WTC11 (cell line): ENCODE measurements at regions not wholly inside any gene's neighbourhood (a gene's known extent, or its start where the extent isn't known, plus 50 kb on each side); places are given as distances from the start of the nearest gene placed in this dataset.

ENCODE experiments used
- ATAC-seq: fragments of 200-7000 bp; cut with Tn5 transposase; 2 replicates; pipeline ENCODE4 v1.10.0; 2021; ENCODE audit warnings: mild to moderate bottlenecking, moderate library complexity
- CTCF ChIA-PET: fragments of 300-600 bp; sonication (Branson Sonifier 250); formaldehyde crosslinking; loops from one replicate; lab custom pipeline; 2021; ENCODE audit warnings: antibody characterized with exemption; lab: Charles Lee
- POLR2A ChIA-PET: fragments of 350-600 bp; sonication (Branson Sonifier 250); formaldehyde crosslinking; loops from one replicate; lab custom pipeline; 2021; ENCODE audit warnings: antibody characterized with exemption; lab: Charles Lee
- DNase-seq: peaks from one replicate; pipeline ENCODE4 v3.0.0; 2021; ENCODE audit warnings: low spot score
- H3K27ac Mint-ChIP-seq: 2 replicates; pipeline ENCODE4 v1.8.0; 2021; ENCODE audit warnings: mixed read lengths
- H3K27me3 Mint-ChIP-seq: 2 replicates; pipeline ENCODE4 v1.8.0; 2021; ENCODE audit warnings: low read depth, mild to moderate bottlenecking, moderate library complexity, mixed read lengths
- H3K36me3 Mint-ChIP-seq: 2 replicates; pipeline ENCODE4 v1.8.0; 2021; ENCODE audit warnings: mixed read lengths
- H3K4me1 Mint-ChIP-seq: 2 replicates; pipeline ENCODE4 v1.8.0; 2022; ENCODE audit warnings: mixed read lengths
- H3K4me3 Mint-ChIP-seq: 2 replicates; pipeline ENCODE4 v1.8.0; 2021; ENCODE audit warnings: mild to moderate bottlenecking, moderate library complexity, mixed read lengths
- H3K9me3 Mint-ChIP-seq: 2 replicates; pipeline ENCODE4 v1.8.0; 2021; ENCODE audit warnings: mixed read lengths
- ATF1 ChIP-seq: sonication (generic); formaldehyde crosslinking; IDR thresholded peaks from 2 replicates; pipeline ENCODE4 v1.8.1; 2023; ENCODE audit warnings: mild to moderate bottlenecking, moderate library complexity, missing genetic modification reagents
- CREB1 ChIP-seq: sonication (generic); formaldehyde crosslinking; IDR thresholded peaks from 2 replicates; pipeline ENCODE4 v1.8.0; 2023; ENCODE audit warnings: mild to moderate bottlenecking, missing genetic modification reagents
- CREM ChIP-seq: sonication (generic); formaldehyde crosslinking; IDR thresholded peaks from 2 replicates; pipeline ENCODE4 v1.8.1; 2022; ENCODE audit warnings: mild to moderate bottlenecking, missing genetic modification reagents, moderate library complexity
- ERG ChIP-seq: fragments of 250-450 bp; sonication (Bioruptor Pico); IDR thresholded peaks from 2 replicates; pipeline ENCODE4 v1.8.0; 2021; ENCODE audit warnings: mild to moderate bottlenecking
- ESRRA ChIP-seq: sonication (generic); formaldehyde crosslinking; IDR thresholded peaks from 2 replicates; pipeline ENCODE4 v1.8.1; 2022; ENCODE audit warnings: mild to moderate bottlenecking, missing genetic modification reagents, borderline replicate concordance
- FOXK1 ChIP-seq: sonication (generic); formaldehyde crosslinking; IDR thresholded peaks from 2 replicates; pipeline ENCODE4 v1.8.0; 2022; ENCODE audit warnings: mild to moderate bottlenecking, moderate library complexity, missing genetic modification reagents
- GRHL2 ChIP-seq: fragments of 250-450 bp; sonication (Bioruptor Pico); IDR thresholded peaks from 2 replicates; pipeline ENCODE4 v1.8.0; 2022; ENCODE audit warnings: mild to moderate bottlenecking, moderate library complexity; ENCODE audit not compliant: insufficient replicate concordance, severe bottlenecking
- HMGXB4 ChIP-seq: sonication (generic); formaldehyde crosslinking; IDR thresholded peaks from 2 replicates; pipeline ENCODE4 v1.8.1; 2023; ENCODE audit warnings: mild to moderate bottlenecking, moderate library complexity, missing genetic modification reagents
- IRF1 ChIP-seq: sonication (generic); formaldehyde crosslinking; IDR thresholded peaks from 2 replicates; pipeline ENCODE4 v1.8.0; 2023; ENCODE audit warnings: missing genetic modification reagents
- IRF2 ChIP-seq: sonication (generic); formaldehyde crosslinking; IDR thresholded peaks from 2 replicates; pipeline ENCODE4 v1.8.0; 2022; ENCODE audit warnings: low read depth, missing genetic modification reagents, borderline replicate concordance
- MXD4 ChIP-seq: fragments of 250-450 bp; sonication (Bioruptor Pico); IDR thresholded peaks from 2 replicates; pipeline ENCODE4 v1.8.0; 2021; ENCODE audit warnings: mild to moderate bottlenecking, moderate library complexity, borderline replicate concordance
- OVOL2 ChIP-seq: fragments of 250-450 bp; sonication (Bioruptor Pico); IDR thresholded peaks from 2 replicates; pipeline ENCODE4 v1.9.0; 2021; ENCODE audit warnings: mild to moderate bottlenecking, borderline replicate concordance
- PRDM15 ChIP-seq: sonication (generic); formaldehyde crosslinking; IDR thresholded peaks from 2 replicates; pipeline ENCODE4 v1.8.0; 2022; ENCODE audit warnings: missing genetic modification reagents
- RORB ChIP-seq: fragments of 250-450 bp; sonication (Bioruptor Pico); IDR thresholded peaks from 2 replicates; pipeline ENCODE4 v1.9.0; 2021; ENCODE audit warnings: mild to moderate bottlenecking
- SMAD3 ChIP-seq: sonication (generic); formaldehyde crosslinking; IDR thresholded peaks from 2 replicates; pipeline ENCODE4 v1.8.0; 2022; ENCODE audit warnings: missing genetic modification reagents, mild to moderate bottlenecking, borderline replicate concordance
- ZMAT4 ChIP-seq: fragments of 250-450 bp; sonication (Bioruptor Pico); IDR thresholded peaks from 2 replicates; pipeline ENCODE4 v1.9.0; 2021; ENCODE audit warnings: mild to moderate bottlenecking
- ZNF121 ChIP-seq: sonication (generic); formaldehyde crosslinking; IDR thresholded peaks from 2 replicates; pipeline ENCODE4 v1.8.0; 2023; ENCODE audit warnings: missing genetic modification reagents
- ZNF138 ChIP-seq: sonication (generic); formaldehyde crosslinking; conservative IDR thresholded peaks from 2 replicates; pipeline ENCODE4 v1.8.1; 2022; ENCODE audit warnings: mild to moderate bottlenecking, moderate library complexity, missing genetic modification reagents
- ZNF232 ChIP-seq: sonication (generic); formaldehyde crosslinking; IDR thresholded peaks from 2 replicates; pipeline ENCODE4 v1.8.0; 2022; ENCODE audit warnings: mild to moderate bottlenecking, missing genetic modification reagents
- ZNF317 ChIP-seq: sonication (generic); formaldehyde crosslinking; IDR thresholded peaks from 2 replicates; pipeline ENCODE4 v1.8.1; 2023; ENCODE audit warnings: low read depth, mild to moderate bottlenecking, moderate library complexity, missing genetic modification reagents, borderline replicate concordance

- TF ChIP-seq ERG (no peak), OVOL2 (CRISPR knock-in tag) (no peak), ZNF138 (no peak), ZNF317 (CRISPR knock-in tag) (no peak), SMAD3 (CRISPR knock-in tag) (no peak), MXD4 (CRISPR knock-in tag) (no peak), ESRRA (CRISPR knock-in tag) (no peak)
These were observed 89.7 kb downstream of the TFAP2C start (continued) for GRCh38 chr20:56718816-56719215.

- CTCF ChIA-PET, result no interaction called here
- no peak overlapping the region for H3K4me3 Mint-ChIP-seq
- H3K36me3 Mint-ChIP-seq, result no peaks in the 10 kb centered on the region
- TF ChIP-seq PRDM15 (CRISPR knock-in tag) (no peak), FOXK1 (no peak), CREM (CRISPR knock-in tag) (no peak), IRF2 (no peak), ZNF232 (CRISPR knock-in tag) (no peak), IRF1 (CRISPR knock-in tag) (no peak), RORB (no peak), GRHL2 (no peak), ZNF138 (no peak), ZMAT4 (no peak), ATF1 (no peak), CREB1 (no peak), ZNF121 (CRISPR knock-in tag) (no peak), HMGXB4 (CRISPR knock-in tag) (no peak)
- TF ChIP-seq, all 79 proteins: peak for 0
- DNase-seq, result no peak
- POLR2A ChIA-PET, result no interaction called here
- H3K27me3 Mint-ChIP-seq, result no peaks in the 10 kb centered on the region
- H3K27ac Mint-ChIP-seq, result no peak overlapping the region
- H3K4me1 Mint-ChIP-seq, result peaks cover 6% of the 10 kb centered on the region
- no peaks in the 10 kb centered on the region for H3K9me3 Mint-ChIP-seq
- no peak for ATAC-seq
These were observed 91.6 kb downstream of the TFAP2C start for GRCh38 chr20:56720620-56721213.
